NB4 (cell line): ENCODE measurements at regions not wholly inside any gene's neighbourhood (a gene's known extent, or its start where the extent isn't known, plus 50 kb on each side); places are given as distances from the start of the nearest gene placed in this dataset.

Experiments used
- DNase-seq: peaks from one replicate; pipeline ENCODE4 v3.0.0; 2010; ENCODE audit warnings: low read depth
- H3K4me3 ChIP-seq: one replicate; pipeline ENCODE4 v1.5.1; 2011; ENCODE audit warnings: mild to moderate bottlenecking, low read depth, low read length, moderate library complexity
- CTCF ChIP-seq: IDR thresholded peaks from one replicate; pipeline ENCODE4 v1.5.1; 2012; ENCODE audit warnings: low read depth, low read length
- MAX ChIP-seq: IDR thresholded peaks from 2 replicates; pipeline ENCODE4 v1.6.1; 2011; ENCODE audit warnings: low read depth, low read length
- MYC ChIP-seq: IDR thresholded peaks from 2 replicates; pipeline ENCODE4 v1.6.1; 2011; ENCODE audit warnings: low read depth, low read length
- POLR2A ChIP-seq: IDR thresholded peaks from 2 replicates; pipeline ENCODE4 v1.6.1; 2011; ENCODE audit warnings: mild to moderate bottlenecking; ENCODE audit not compliant: insufficient read length; ENCODE audit errors: extremely low read depth

- no peak for DNase-seq
- TF ChIP-seq MAX (no peak), POLR2A (no peak), CTCF (no peak), MYC (no peak)
- no peak overlapping the region for H3K4me3 ChIP-seq
Measured at GRCh38 chr20:61186771-61187472, 65.1 kb upstream of the CDH4 start.

GRCh38 chr20:61189534-61189933 lies 62.5 kb upstream of the CDH4 start:
- TF ChIP-seq POLR2A, result no peak
- TF ChIP-seq MYC, result no peak
- no peak for TF ChIP-seq CTCF
- no peak for TF ChIP-seq MAX
- no peak overlapping the region for H3K4me3 ChIP-seq
- no peak for DNase-seq

GRCh38 chr20:61191096-61191495 lies 61.0 kb upstream of the CDH4 start:
- no peak overlapping the region for H3K4me3 ChIP-seq
- TF ChIP-seq CTCF, result no peak
- DNase-seq, result no peak

GRCh38 chr20:61192337-61192950 lies 59.6 kb upstream of the CDH4 start:
- H3K4me3 ChIP-seq, result no peak overlapping the region
- TF ChIP-seq MAX (no peak), MYC (no peak), POLR2A (no peak)
- DNase-seq, result no peak

- DNase-seq, result no peak
- H3K4me3 ChIP-seq, result no peak overlapping the region
- TF ChIP-seq POLR2A (no peak), CTCF (no peak), MYC (no peak), MAX (no peak)
Measured at GRCh38 chr20:61193164-61193563, 58.9 kb upstream of the CDH4 start.
